Skeletal muscle satellite cell (primary cell): ENCODE measurements at regions not wholly inside any gene's neighbourhood (a gene's known extent, or its start where the extent isn't known, plus 50 kb on each side); places are given as distances from the start of the nearest gene placed in this dataset.

Source experiments
- H3K27me3 ChIP-seq: 2 replicates; pipeline ENCODE4 v1.7.0; 2013; ENCODE audit warnings: low read length; ENCODE audit not compliant: control insufficient read depth, insufficient read depth
- H3K36me3 ChIP-seq: 2 replicates; pipeline ENCODE4 v1.7.0; 2013; ENCODE audit warnings: mild to moderate bottlenecking, control low read depth, low read length; ENCODE audit not compliant: insufficient read depth
- H3K4me1 ChIP-seq: 2 replicates; pipeline ENCODE4 v1.7.0; 2013; ENCODE audit warnings: low read length; ENCODE audit not compliant: control insufficient read depth, insufficient read depth
- H3K4me2 ChIP-seq: 2 replicates; pipeline ENCODE4 v1.7.0; 2013; ENCODE audit warnings: mild to moderate bottlenecking, low read length
- H3K4me3 ChIP-seq: 2 replicates; pipeline ENCODE4 v1.7.0; 2013; ENCODE audit warnings: low read length
- H3K9ac ChIP-seq: 2 replicates; pipeline ENCODE4 v1.7.0; 2013; ENCODE audit warnings: mild to moderate bottlenecking, low read depth, low read length, moderate library complexity
- H3K9me3 ChIP-seq: replicated peaks from 2 replicates; pipeline ENCODE4 v1.7.0; 2013; ENCODE audit warnings: mild to moderate bottlenecking, control low read depth, low read length

DNA sequence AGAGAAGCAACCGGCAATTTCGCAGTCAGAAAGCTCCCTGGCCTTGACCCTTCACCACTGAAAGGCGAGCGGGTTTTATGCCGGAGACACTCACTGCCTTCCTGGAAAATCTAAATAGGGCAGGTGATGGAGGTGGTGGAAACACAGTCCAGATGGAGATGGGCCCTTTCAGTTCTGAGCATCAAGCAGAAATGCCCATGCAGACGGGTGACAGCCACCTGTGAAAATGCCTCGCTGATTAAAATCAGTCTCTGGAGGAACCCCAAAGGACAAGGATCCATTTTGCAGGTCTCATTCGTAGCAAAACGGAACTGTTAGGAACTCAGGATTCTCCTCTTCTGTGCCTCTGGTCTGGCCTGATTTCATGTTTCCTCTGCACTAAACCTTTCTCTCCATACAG, 74.2 kb downstream of the FZD10 start:
- no peaks in the 10 kb centered on the region for H3K27me3 ChIP-seq
- no peak overlapping the region for H3K9ac ChIP-seq
- H3K36me3 ChIP-seq, result no peaks in the 10 kb centered on the region
- no peaks in the 10 kb centered on the region for H3K4me1 ChIP-seq
- H3K4me2 ChIP-seq, result no peak overlapping the region
- H3K9me3 ChIP-seq, result peaks cover 15% of the 10 kb centered on the region
- H3K4me3 ChIP-seq, result no peak overlapping the region

DNA sequence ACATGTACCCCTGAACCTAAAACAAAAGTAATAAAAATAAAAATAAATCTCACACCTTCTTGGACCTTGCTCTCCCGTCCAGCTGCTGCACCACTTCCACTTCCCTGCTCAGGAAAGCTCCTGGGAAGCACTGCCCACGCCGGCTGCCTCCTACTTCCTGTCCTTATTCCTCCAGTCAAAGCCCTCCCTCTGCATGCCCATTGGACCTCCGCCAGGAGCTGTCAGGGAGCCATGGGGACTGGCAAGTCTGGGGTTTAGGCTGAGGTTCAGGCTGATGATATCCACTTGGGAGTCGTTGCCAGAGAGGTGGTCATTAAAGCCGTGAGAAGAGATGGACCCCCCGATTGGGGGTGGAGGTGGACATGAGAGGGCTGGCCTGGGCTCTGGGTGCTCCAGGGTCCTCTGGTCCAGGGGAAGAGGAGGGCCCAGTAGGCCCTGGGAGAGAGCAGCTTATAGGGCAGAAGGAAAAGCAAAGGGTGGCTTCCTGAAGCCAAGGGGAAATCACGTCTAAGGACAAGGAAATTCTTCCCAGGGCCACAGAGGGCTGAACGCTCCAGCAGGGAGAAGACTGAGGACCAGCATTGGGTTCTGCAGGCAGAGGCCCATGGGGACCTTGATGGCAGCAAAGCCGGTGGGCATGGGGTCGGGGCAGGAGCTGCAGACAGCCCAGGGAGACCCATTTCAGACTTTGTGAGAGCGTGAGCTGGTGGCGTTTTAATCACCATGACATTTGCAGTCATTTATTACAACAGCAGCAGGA, 78.7 kb downstream of the FZD10 start:
- Histone ChIP-seq H3K9ac (no peak overlapping the region), H3K4me2 (no peak overlapping the region), H3K4me1 (no peaks in the 10 kb centered on the region), H3K9me3 (peaks cover 7% of the 10 kb centered on the region), H3K36me3 (no peaks in the 10 kb centered on the region), H3K27me3 (no peaks in the 10 kb centered on the region), H3K4me3 (no peak overlapping the region)

DNA sequence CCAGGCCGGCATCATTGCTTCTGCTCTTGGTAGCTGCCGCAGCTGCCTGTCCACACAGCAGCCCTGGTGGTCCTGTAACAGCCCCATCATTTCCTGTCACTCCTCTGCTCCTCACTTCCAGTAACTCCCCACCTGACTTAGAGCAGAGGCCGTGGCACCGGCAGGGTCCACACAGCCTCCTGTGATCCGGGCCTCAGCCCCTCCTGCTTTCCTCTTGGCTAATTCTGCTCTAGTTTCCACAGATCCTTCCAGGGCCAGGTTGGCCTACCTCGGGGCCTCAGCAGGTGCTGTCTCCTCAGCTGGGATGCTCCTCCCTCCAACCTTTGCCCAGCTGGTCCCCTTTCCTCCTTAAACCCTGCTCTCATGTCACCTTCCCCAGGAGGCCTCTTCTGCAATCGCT, 80.2 kb downstream of the FZD10 start:
- peaks cover 4% of the 10 kb centered on the region for H3K9me3 ChIP-seq
- H3K36me3 ChIP-seq, result no peaks in the 10 kb centered on the region
- no peaks in the 10 kb centered on the region for H3K27me3 ChIP-seq
- H3K9ac ChIP-seq, result no peak overlapping the region
- no peaks in the 10 kb centered on the region for H3K4me1 ChIP-seq
- no peak overlapping the region for H3K4me3 ChIP-seq
- no peak overlapping the region for H3K4me2 ChIP-seq

DNA sequence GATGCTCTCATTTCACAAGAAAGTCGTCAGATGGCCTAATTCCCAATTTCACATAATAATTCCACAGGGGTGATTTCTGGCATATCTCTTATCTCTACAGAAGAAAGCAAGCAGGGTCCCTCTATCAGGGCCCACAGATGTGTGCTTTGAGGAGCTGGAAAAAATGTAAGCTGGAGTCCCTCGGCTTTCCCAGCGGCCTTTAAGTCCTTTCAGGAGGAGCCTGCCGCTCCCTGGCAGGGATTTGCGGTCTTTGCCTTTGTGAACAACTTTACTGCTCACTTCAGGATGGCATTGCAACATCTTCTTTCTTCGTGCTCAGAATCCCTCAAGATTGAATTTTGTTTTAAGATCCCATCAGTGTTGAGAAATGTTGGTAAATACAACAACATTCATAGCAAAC, 83.0 kb downstream of the FZD10 start:
- no peak overlapping the region for H3K9ac ChIP-seq
- H3K4me1 ChIP-seq, result no peaks in the 10 kb centered on the region
- H3K9me3 ChIP-seq, result peaks cover 5% of the 10 kb centered on the region
- no peaks in the 10 kb centered on the region for H3K36me3 ChIP-seq
- no peak overlapping the region for H3K4me2 ChIP-seq
- no peak overlapping the region for H3K4me3 ChIP-seq
- no peaks in the 10 kb centered on the region for H3K27me3 ChIP-seq

DNA sequence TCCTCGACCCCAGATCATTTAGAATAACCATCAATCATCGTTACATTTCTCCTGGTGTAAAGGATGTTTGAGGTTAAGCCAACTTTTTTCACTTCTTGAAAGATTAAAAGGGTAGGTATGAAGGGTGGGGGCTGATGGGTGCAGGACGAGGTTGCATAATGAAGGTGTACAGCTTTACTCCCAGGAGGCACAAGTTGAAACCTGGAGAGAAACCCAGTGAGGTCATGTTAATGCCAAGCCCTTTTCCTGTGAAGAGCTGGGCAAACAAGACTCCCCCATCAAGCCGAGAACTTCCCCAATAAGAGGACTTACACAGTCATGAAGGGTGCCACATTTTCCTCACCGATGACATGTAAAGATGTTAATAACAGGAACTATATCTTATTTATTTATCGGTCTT, 84.3 kb downstream of the FZD10 start:
- no peak overlapping the region for H3K4me3 ChIP-seq
- no peak overlapping the region for H3K4me2 ChIP-seq
- H3K9ac ChIP-seq, result no peak overlapping the region
- H3K4me1 ChIP-seq, result no peaks in the 10 kb centered on the region
- H3K27me3 ChIP-seq, result no peaks in the 10 kb centered on the region
- H3K36me3 ChIP-seq, result no peaks in the 10 kb centered on the region
- H3K9me3 ChIP-seq, result peaks cover 9% of the 10 kb centered on the region

DNA sequence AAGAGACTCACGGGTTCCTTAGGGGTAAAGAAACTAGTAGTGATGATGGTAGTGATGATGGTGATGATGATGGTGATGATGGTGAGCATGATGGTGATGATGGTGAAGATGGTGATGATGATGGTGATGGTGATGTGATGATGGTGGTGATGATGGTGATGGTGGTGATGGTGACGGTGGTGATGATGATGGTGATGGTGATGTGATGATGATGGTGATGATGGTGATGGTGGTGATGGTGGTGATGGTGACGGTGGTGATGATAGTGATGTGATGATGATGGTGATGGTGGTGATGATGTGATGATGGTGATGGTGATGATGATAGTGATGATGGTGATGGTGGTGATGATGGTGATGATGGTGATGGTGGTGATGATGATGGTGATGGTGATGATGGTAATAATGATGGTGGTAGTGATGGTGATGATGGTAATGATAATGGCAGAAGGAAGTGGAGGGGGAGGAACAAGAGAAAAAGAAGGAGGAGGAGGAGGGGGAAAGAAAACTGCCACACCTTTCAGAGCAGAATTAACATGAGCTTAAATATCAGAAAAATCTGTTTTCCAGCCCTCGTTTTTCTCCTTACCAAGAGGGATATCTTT, 85.5 kb downstream of the FZD10 start:
- Histone ChIP-seq H3K4me2 (no peak overlapping the region), H3K9me3 (peaks cover 9% of the 10 kb centered on the region), H3K4me1 (no peaks in the 10 kb centered on the region), H3K4me3 (no peak overlapping the region), H3K27me3 (no peaks in the 10 kb centered on the region), H3K36me3 (no peaks in the 10 kb centered on the region), H3K9ac (no peak overlapping the region)

DNA sequence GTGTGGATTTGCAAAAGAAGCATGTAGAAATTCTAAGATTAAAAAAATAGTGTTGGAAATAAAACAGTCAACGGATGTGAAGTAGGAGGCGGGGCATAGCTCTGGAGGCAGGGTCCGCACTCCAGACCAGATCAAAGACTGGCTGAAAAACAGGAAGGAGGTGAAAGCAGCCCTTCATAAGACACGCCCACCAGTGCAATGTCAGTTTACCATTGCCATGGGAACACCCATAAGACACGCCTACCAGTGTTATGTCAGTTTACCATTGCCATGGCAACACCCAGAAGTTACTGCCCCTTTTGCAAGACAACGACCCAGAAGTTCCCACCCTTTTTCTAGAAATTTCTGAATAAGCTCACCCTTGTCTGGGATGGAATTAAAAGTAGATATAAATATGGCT, 87.1 kb downstream of the FZD10 start:
- H3K4me3 ChIP-seq, result no peak overlapping the region
- peaks cover 9% of the 10 kb centered on the region for H3K9me3 ChIP-seq
- no peaks in the 10 kb centered on the region for H3K4me1 ChIP-seq
- no peaks in the 10 kb centered on the region for H3K36me3 ChIP-seq
- H3K27me3 ChIP-seq, result no peaks in the 10 kb centered on the region
- H3K4me2 ChIP-seq, result no peak overlapping the region
- H3K9ac ChIP-seq, result no peak overlapping the region

DNA sequence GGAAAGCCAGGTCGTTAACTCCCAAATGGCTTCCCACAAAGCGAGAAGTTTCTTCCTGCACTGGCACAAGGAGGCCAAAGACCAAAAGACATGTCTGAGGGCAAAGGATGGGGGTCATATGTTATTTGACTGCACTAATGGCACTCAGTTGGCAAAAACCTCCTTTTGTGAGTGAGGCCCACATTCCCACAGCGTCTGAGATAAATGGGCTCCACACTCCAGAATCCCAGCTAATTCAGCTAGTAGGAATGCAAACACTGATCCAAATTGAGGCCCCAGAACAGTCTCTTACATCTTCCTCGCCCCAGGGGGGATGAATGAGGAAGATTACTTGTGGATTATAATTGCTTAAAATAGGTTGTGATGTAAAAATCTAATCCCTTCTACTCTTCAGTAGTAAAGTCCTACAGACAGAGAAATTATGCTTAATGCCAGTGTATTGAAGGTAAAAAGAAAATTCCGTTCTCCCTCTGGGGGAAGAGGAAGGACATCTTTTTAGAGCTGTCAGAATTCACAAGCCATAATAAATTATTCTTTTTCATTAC, 86.4 kb upstream of the PIWIL1 start:
- Histone ChIP-seq H3K4me1 (no peaks in the 10 kb centered on the region), H3K36me3 (no peaks in the 10 kb centered on the region), H3K4me3 (no peak overlapping the region), H3K27me3 (no peaks in the 10 kb centered on the region), H3K9ac (no peak overlapping the region), H3K4me2 (no peak overlapping the region), H3K9me3 (peaks cover 9% of the 10 kb centered on the region)

DNA sequence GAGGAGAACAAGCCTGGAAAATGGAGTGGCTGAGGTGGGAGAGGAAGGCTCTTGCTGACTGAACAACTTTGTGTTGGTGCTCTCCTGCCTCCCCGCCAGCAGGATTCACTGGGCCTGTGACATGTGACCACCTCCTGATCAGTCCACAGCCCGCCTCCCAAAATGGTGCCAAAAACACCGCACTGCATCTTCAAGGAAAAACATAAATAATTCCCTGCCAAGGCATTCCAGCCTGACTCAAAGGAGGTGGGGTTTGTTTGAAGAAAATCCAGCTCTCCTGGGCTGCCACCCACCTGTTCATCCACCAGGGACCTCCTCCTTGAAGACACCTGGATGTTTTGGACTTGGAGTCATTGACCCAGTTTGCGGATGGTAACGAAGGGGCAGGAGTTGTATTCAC, 83.8 kb upstream of the PIWIL1 start:
- Histone ChIP-seq H3K4me2 (no peak overlapping the region), H3K36me3 (no peaks in the 10 kb centered on the region), H3K4me1 (no peaks in the 10 kb centered on the region), H3K9me3 (peaks cover 5% of the 10 kb centered on the region), H3K4me3 (no peak overlapping the region), H3K27me3 (no peaks in the 10 kb centered on the region), H3K9ac (no peak overlapping the region)

DNA sequence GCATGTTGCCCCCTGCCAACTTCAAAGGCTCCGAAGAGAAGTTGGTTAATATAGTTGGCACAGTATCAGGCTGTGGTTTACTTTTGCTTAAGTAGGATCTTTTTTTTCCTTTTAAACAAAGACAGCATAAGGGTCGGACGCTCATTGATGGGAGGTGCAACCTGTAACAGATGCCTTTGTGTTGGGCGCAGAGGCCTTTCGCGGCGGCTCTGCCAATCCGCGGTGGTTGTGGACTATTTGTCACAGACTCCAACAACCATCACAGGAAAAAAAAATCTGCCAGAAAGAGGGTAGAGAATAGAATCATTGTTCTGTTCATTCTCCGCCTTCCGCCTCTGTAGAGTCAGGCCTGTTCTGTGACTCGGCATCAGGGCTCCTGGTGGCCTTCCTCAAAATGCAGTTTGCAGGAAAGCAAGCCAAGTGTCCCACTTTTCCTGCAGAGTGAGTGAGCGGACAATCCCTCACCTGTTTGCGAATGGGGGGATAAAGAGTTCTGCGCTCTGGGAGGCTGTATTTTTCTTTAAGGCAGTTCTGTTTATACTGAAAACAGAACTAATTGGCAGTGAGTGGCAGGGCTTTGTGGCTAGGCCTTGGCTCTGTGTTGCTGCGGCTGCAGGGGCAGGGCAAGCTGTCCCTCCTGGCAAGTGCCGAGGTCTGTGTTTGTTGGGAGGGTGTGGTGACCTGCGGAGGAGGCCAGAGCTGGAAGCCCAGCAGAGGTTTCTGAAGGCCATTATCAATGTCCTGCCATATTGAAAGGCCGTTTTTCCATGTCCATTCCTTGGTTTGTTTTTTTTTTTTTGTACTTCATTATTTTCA, 83.0 kb upstream of the PIWIL1 start:
- Histone ChIP-seq H3K9ac (no peak overlapping the region), H3K4me1 (no peaks in the 10 kb centered on the region), H3K4me3 (no peak overlapping the region), H3K27me3 (no peaks in the 10 kb centered on the region), H3K4me2 (no peak overlapping the region), H3K9me3 (peaks cover 5% of the 10 kb centered on the region), H3K36me3 (no peaks in the 10 kb centered on the region)

DNA sequence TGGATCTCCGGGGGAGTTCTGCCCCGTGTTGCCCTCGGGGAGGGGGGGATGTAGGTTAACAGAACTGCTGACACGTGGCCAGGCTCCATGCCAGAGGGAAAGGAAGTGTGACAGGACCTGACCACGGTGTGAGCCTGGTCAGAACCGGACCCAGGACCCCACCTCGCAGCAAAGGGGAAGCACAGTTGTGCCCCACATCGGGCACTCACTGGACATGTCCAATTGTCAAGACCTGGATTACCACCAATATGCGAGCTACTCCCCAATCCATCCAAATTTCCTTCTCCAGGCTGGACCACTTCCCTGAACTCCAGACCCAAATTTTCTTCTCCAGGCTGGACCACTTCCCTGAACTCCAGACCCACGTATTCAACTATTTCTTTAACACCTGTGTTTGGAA, 78.8 kb upstream of the PIWIL1 start:
- H3K4me1 ChIP-seq, result no peaks in the 10 kb centered on the region
- H3K9me3 ChIP-seq, result peaks cover 3% of the 10 kb centered on the region
- H3K27me3 ChIP-seq, result no peaks in the 10 kb centered on the region
- H3K4me3 ChIP-seq, result no peak overlapping the region
- H3K4me2 ChIP-seq, result no peak overlapping the region
- no peaks in the 10 kb centered on the region for H3K36me3 ChIP-seq
- no peak overlapping the region for H3K9ac ChIP-seq
